SK-N-SH (cell line): ENCODE measurements at regions not wholly inside any gene's neighbourhood (a gene's known extent, or its start where the extent isn't known, plus 50 kb on each side); places are given as distances from the start of the nearest gene placed in this dataset.

Source experiments
- CTCF ChIA-PET: fragments of 300-600, 350-600 bp; formaldehyde crosslinking; extraction: SDS; loops from one replicate; lab custom pipeline; 2021; lab: Yijun Ruan, JAX
- POLR2A ChIA-PET: fragments of 350-600 bp; sonication (Branson Sonifier 250); formaldehyde crosslinking; extraction: SDS; loops from one replicate; lab custom pipeline; 2020; ENCODE audit warnings: antibody characterized with exemption, inconsistent platforms; lab: Yijun Ruan, JAX
- DNase-seq: peaks from one replicate; pipeline ENCODE4 v3.0.0; 2012
- H2AFZ ChIP-seq: fragments of 200-600 bp; sonication (generic); 2 replicates; pipeline ENCODE4 v1.8.1; 2016; ENCODE audit warnings: antibody characterized with exemption, mild to moderate bottlenecking, low read depth
- H3F3A ChIP-seq: fragments of 200-600 bp; sonication (generic); replicated peaks from 2 replicates; pipeline ENCODE3; 2016; ENCODE audit warnings: antibody characterized with exemption, mild to moderate bottlenecking; ENCODE audit not compliant: insufficient read depth
- H3K27ac ChIP-seq, 2 experiments: fragments of 200-500 bp in 1 of 2; fragments of 200-600 bp in 1 of 2; sonication (Bioruptor generic) in 1 of 2; sonication (generic), shearing (Covaris generic) in 1 of 2; 2 replicates each; pipeline versions ENCODE4 v1.5.1 to v1.6.1; 2014 to 2016; ENCODE audit warnings: low read depth in 2 of 2, inconsistent platforms in 1 of 2, low read length in 1 of 2, mild to moderate bottlenecking in 1 of 2, mixed read lengths in 1 of 2
- H3K27me3 ChIP-seq: fragments of 200-600 bp; sonication (generic), shearing (Covaris generic); 2 replicates; pipeline ENCODE4 v1.6.1; 2016; ENCODE audit warnings: mixed run types; ENCODE audit not compliant: insufficient read depth
- H3K36me3 ChIP-seq, 2 experiments: fragments of 200-500 bp in 1 of 2; fragments of 200-600 bp in 1 of 2; sonication (Bioruptor generic) in 1 of 2; sonication (generic) in 1 of 2; replicated peaks in 1 of 2; 2 replicates each; pipeline versions ENCODE3 to v1.5.1; 2014 to 2016; ENCODE audit warnings: low read length in 1 of 2, mild to moderate bottlenecking in 1 of 2; ENCODE audit not compliant: insufficient read depth in 2 of 2, control insufficient read depth in 1 of 2
- H3K4me1 ChIP-seq, 2 experiments: fragments of 200-500 bp in 1 of 2; fragments of 200-600 bp in 1 of 2; sonication (Bioruptor generic) in 1 of 2; sonication (generic), shearing (Covaris generic) in 1 of 2; 2 replicates each; pipeline versions ENCODE4 v1.5.1 to v1.6.1; 2014 to 2016; ENCODE audit warnings: low read depth in 1 of 2, low read length in 1 of 2, mixed run types in 1 of 2; ENCODE audit not compliant: insufficient read depth in 2 of 2, control insufficient read depth in 1 of 2
- H3K4me2 ChIP-seq: fragments of 200-600 bp; sonication (generic), shearing (Covaris generic); 2 replicates; pipeline ENCODE4 v1.6.1; 2017; ENCODE audit warnings: mixed run types
- H3K4me3 ChIP-seq, 2 experiments: fragments of 200-500 bp in 1 of 2; fragments of 200-600 bp in 1 of 2; sonication (Bioruptor generic) in 1 of 2; sonication (generic), shearing (Covaris generic) in 1 of 2; 2 replicates each; pipeline versions ENCODE4 v1.5.1 to v1.8.1; 2014 to 2016; ENCODE audit warnings: low read depth in 2 of 2, inconsistent platforms in 1 of 2, low read length in 1 of 2, mild to moderate bottlenecking in 1 of 2, mixed read lengths in 1 of 2, moderate library complexity in 1 of 2
- H3K79me2 ChIP-seq: fragments of 200-600 bp; sonication (generic); 2 replicates; pipeline ENCODE4 v1.8.1; 2017; ENCODE audit warnings: mild to moderate bottlenecking; ENCODE audit not compliant: insufficient read depth
- H3K9ac ChIP-seq: fragments of 200-600 bp; sonication (generic); 2 replicates; pipeline ENCODE4 v1.6.1; 2017; ENCODE audit warnings: mixed run types
- H3K9me2 ChIP-seq: fragments of 200-600 bp; sonication (generic); 2 replicates; pipeline ENCODE4 v1.6.1; 2017; ENCODE audit warnings: mixed run types
- H3K9me3 ChIP-seq: fragments of 200-600 bp; sonication (generic); 2 replicates; pipeline ENCODE4 v1.6.1; 2017; ENCODE audit warnings: mixed run types, mild to moderate bottlenecking, moderate library complexity
- H4K20me1 ChIP-seq: fragments of 200-600 bp; sonication (generic); 2 replicates; pipeline ENCODE4 v1.6.1; 2017; ENCODE audit warnings: mild to moderate bottlenecking, mixed run types; ENCODE audit not compliant: insufficient read depth
- ELF1 ChIP-seq: IDR thresholded peaks from 2 replicates; pipeline ENCODE4 v1.4.0; 2012
- EP300 ChIP-seq, 2 experiments: IDR thresholded peaks; 2 replicates each; pipeline versions ENCODE4 v1.4.0 to v1.6.1; 2012; ENCODE audit warnings: borderline replicate concordance in 1 of 2, low read depth in 1 of 2, low read length in 1 of 2
- EZH2phosphoT487 ChIP-seq: fragments of 200-600 bp; sonication (generic); IDR thresholded peaks from 2 replicates; pipeline ENCODE4 v1.6.1; 2017; ENCODE audit warnings: low read depth, mixed run types, mild to moderate bottlenecking, antibody characterized with exemption, moderate library complexity, borderline replicate concordance
- FOXM1 ChIP-seq: IDR thresholded peaks from 2 replicates; pipeline ENCODE4 v1.4.0; 2012; ENCODE audit warnings: low read depth, mild to moderate bottlenecking
- GABPA ChIP-seq: IDR thresholded peaks from 2 replicates; pipeline ENCODE4 v1.4.0; 2012; ENCODE audit warnings: low read depth, mild to moderate bottlenecking
- JUND ChIP-seq: IDR thresholded peaks from 2 replicates; pipeline ENCODE4 v1.4.0; 2012
- MEF2A ChIP-seq: IDR thresholded peaks from 2 replicates; pipeline ENCODE4 v1.4.0; 2012; ENCODE audit warnings: low read depth, borderline replicate concordance
- MXI1 ChIP-seq: IDR thresholded peaks from 2 replicates; pipeline ENCODE4 v1.6.1; 2012; ENCODE audit warnings: mild to moderate bottlenecking, low read depth, low read length, improper control_type of control experiment
- NFIC ChIP-seq: IDR thresholded peaks from 2 replicates; pipeline ENCODE4 v1.4.0; 2012; ENCODE audit warnings: borderline replicate concordance
- POLR2AphosphoS5 ChIP-seq: IDR thresholded peaks from 2 replicates; pipeline ENCODE4 v1.6.1; 2012; ENCODE audit warnings: low read depth, low read length
- YY1 ChIP-seq: IDR thresholded peaks from 2 replicates; pipeline ENCODE4 v1.4.0; 2012; ENCODE audit warnings: low read depth, mild to moderate bottlenecking
- WGBS: methylation state at CpG from one replicate; pipeline ENCODE4 v1.1.6; 2017; ENCODE audit warnings: low lambda C conversion rate; 5-methylcytosine and 5-hydroxymethylcytosine counted together
- TF ChIP-seq, protein P1 (sequence below): IDR thresholded peaks from 2 replicates; pipeline ENCODE4; 2012
- TF ChIP-seq, protein P2 (sequence below): IDR thresholded peaks from 2 replicates; pipeline ENCODE4 v1.4.0; 2012; ENCODE audit warnings: low read depth
- TF ChIP-seq, protein P3 (sequence below): fragments of 150-350 bp; IDR thresholded peaks from 2 replicates; pipeline ENCODE4 v1.6.1; 2016; ENCODE audit warnings: mild to moderate bottlenecking, low read depth, low read length

DNA sequence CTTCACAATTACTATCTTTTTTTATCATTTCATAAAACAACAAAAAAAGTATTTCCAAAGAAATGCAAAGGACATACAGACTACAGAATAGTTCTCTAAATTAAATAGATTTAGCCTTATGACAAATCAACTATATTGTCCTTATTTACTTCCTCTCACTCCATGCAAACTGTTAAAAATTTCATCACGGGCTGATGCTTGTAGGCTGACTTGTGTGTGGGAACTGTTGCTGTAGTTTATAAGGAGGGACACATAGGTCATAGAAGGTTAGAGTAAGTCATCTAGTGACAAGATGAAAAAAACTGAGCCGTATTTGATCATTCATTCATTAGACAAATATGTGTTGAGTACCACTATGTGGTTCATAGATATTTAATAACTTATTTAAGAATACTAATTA is 232.5 kb upstream of the TBL1XR1 start:
- CTCF ChIA-PET: no interaction called here
- Histone ChIP-seq H3K9me2 (no peaks in the 10 kb centered on the region), H3F3A (no peaks in the 10 kb centered on the region), H3K27ac (no peak overlapping the region), H3K79me2 (no peaks in the 10 kb centered on the region), H3K9ac (no peak overlapping the region), H2AFZ (no peak overlapping the region), H4K20me1 (no peaks in the 10 kb centered on the region), H3K4me1 (peaks cover 0 to 16% of the 10 kb centered on the region in 2 experiments; a peak in 2 of 4 replicates), H3K27me3 (no peaks in the 10 kb centered on the region), H3K4me2 (no peak overlapping the region), H3K9me3 (no peaks in the 10 kb centered on the region), H3K4me3 (no peak overlapping the region), H3K36me3 (no peaks in the 10 kb centered on the region)
- POLR2A ChIA-PET: no interaction called here
- DNase-seq: no peak
- 82% methylated on average over 2 of the region's 2 CpGs for WGBS
- TF ChIP-seq, protein P1, sequence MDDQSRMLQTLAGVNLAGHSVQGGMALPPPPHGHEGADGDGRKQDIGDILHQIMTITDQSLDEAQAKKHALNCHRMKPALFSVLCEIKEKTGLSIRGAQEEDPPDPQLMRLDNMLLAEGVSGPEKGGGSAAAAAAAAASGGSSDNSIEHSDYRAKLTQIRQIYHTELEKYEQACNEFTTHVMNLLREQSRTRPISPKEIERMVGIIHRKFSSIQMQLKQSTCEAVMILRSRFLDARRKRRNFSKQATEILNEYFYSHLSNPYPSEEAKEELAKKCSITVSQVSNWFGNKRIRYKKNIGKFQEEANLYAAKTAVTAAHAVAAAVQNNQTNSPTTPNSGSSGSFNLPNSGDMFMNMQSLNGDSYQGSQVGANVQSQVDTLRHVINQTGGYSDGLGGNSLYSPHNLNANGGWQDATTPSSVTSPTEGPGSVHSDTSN: no peak
- TF ChIP-seq GABPA (no peak), JUND (no peak)
- TF ChIP-seq, protein P2, sequence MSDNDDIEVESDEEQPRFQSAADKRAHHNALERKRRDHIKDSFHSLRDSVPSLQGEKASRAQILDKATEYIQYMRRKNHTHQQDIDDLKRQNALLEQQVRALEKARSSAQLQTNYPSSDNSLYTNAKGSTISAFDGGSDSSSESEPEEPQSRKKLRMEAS: no peak

DNA sequence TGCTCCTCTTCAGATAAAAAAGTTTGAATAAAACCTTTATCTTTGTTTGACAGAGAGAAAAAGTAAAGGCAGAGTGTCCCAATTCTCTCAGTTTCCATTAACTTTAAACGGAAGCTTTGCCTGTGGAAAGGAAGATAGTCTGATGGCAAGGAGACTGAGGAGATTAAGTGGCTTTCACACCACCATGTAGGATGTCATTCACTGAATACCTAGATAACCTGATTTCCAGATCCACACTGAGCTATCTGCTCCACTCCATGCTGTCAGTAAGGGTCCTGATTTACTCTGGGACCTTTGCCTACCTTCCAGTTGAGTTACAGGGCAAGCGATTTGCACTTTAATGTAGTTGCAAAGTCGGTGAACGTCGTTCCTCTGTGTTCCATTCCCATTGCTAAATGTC is 233.4 kb upstream of the TBL1XR1 start:
- POLR2A ChIA-PET: no interaction called here

More for the DNA sequence above, 233.4 kb upstream of the TBL1XR1 start:
- no peaks in the 10 kb centered on the region for H4K20me1 ChIP-seq
- no peak overlapping the region for H3K4me2 ChIP-seq
- no peak overlapping the region for H3K9ac ChIP-seq
- TF ChIP-seq, protein P3, sequence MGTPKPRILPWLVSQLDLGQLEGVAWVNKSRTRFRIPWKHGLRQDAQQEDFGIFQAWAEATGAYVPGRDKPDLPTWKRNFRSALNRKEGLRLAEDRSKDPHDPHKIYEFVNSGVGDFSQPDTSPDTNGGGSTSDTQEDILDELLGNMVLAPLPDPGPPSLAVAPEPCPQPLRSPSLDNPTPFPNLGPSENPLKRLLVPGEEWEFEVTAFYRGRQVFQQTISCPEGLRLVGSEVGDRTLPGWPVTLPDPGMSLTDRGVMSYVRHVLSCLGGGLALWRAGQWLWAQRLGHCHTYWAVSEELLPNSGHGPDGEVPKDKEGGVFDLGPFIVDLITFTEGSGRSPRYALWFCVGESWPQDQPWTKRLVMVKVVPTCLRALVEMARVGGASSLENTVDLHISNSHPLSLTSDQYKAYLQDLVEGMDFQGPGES: no peak
- TF ChIP-seq ELF1: no peak
- TF ChIP-seq FOXM1: no peak
- TF ChIP-seq POLR2AphosphoS5: no peak
- TF ChIP-seq YY1: no peak
- no peak for TF ChIP-seq NFIC
- TF ChIP-seq EP300 (IDR thresholded peaks at IDR 0.05; ENCODE audit: borderline replicate concordance in 1 of 2, low read depth in 1 of 2, low read length in 1 of 2): no peak
- TF ChIP-seq EZH2phosphoT487: no peak
- no peak for TF ChIP-seq MXI1
- TF ChIP-seq MEF2A: no peak
- H3K27ac ChIP-seq: no peak overlapping the region
- H3K4me3 ChIP-seq: no peak overlapping the region
- CTCF ChIA-PET: no interaction called here
- peaks cover 0 to 16% of the 10 kb centered on the region in 2 experiments; a peak in 2 of 4 replicates for H3K4me1 ChIP-seq
- no peaks in the 10 kb centered on the region for H3K36me3 ChIP-seq
- no peak overlapping the region for H2AFZ ChIP-seq
- H3K9me2 ChIP-seq: no peaks in the 10 kb centered on the region
- H3K27me3 ChIP-seq: no peaks in the 10 kb centered on the region
- DNase-seq: no peak
- no peaks in the 10 kb centered on the region for H3K9me3 ChIP-seq
- no peaks in the 10 kb centered on the region for H3F3A ChIP-seq
- 98% methylated on average over 5 of the region's 5 CpGs for WGBS
- no peaks in the 10 kb centered on the region for H3K79me2 ChIP-seq
